ENCODE measurements at regions not wholly inside any gene's neighbourhood (a gene's known extent, or its start where the extent isn't known, plus 50 kb on each side); places are given as distances from the start of the nearest gene placed in this dataset.
"Not testable (repeated sequence)": the region's sequence is repeated elsewhere in the genome, so short reads cannot be mapped to it uniquely, and the experiment has no call there.

DNA sequence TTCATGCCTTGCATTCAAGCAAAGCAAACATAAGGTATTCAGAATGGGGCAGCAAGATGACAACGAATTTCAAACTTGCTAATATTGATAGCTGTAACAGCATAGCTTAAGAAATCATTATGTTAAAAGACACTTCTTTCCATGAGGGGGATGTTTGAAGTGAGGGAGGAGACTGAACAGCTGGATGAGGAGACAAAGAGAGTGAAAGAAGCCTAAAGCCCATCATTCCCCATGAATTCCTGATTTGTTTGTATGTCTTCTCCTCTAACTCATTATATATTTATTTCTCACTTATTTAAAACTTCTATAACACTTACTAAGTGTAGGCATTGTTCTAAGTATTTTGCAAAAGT is 125.2 kb upstream of the PBX1 start:
- no peak overlapping the region for H3K27ac ChIP-seq
- TF ChIP-seq ZFX (IDR thresholded peaks at IDR 0.05; ENCODE audit: borderline replicate concordance): no peak

DNA sequence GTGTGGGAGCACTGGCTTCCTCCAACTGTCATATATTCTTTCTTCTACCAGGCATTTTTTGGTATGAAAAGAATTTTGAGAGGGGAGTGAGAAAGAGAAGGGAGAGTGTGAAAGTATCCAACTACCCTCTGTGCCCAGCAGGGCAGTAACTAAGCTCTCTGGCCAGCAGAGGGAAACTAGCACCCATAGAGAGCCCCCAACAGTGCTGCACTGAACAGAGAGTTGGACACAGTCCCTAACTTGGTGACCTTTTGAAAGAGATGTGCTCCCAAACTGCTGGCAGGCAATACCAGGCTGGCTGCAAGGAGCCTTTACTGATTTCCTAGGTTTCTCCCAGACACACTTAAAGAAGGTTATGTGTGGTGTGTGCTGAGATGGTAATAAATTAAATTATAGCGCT is 118.8 kb upstream of the PBX1 start:
- no peak for TF ChIP-seq ZFX (IDR thresholded peaks at IDR 0.05; ENCODE audit: borderline replicate concordance)
- TF ChIP-seq, protein P1, sequence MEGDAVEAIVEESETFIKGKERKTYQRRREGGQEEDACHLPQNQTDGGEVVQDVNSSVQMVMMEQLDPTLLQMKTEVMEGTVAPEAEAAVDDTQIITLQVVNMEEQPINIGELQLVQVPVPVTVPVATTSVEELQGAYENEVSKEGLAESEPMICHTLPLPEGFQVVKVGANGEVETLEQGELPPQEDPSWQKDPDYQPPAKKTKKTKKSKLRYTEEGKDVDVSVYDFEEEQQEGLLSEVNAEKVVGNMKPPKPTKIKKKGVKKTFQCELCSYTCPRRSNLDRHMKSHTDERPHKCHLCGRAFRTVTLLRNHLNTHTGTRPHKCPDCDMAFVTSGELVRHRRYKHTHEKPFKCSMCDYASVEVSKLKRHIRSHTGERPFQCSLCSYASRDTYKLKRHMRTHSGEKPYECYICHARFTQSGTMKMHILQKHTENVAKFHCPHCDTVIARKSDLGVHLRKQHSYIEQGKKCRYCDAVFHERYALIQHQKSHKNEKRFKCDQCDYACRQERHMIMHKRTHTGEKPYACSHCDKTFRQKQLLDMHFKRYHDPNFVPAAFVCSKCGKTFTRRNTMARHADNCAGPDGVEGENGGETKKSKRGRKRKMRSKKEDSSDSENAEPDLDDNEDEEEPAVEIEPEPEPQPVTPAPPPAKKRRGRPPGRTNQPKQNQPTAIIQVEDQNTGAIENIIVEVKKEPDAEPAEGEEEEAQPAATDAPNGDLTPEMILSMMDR (IDR thresholded peaks at IDR 0.05): peak; percentile 21
- H3K27ac ChIP-seq: no peak overlapping the region

DNA sequence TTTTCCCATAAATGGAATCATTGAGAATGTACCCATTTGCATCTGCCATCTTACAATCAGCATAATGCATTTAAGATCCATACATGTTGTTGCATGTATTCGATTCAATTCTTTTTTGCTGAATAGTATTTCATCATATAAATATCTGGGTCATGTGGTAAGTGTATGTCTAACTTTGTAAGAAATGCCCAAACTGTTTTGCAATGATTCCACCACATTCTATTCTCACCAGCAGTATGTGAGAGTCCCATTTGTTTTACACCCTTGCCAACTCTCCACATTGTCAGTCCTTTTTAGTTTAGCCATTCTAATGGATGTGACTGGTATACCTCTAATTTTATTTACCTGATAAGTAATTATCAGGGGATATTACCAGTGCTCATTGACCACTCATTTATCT is 115.8 kb upstream of the PBX1 start:
- no peak overlapping the region for H3K27ac ChIP-seq
- TF ChIP-seq ZFX (IDR thresholded peaks at IDR 0.05; ENCODE audit: borderline replicate concordance): no peak
- TF ChIP-seq, protein P1 (IDR thresholded peaks at IDR 0.05): no peak

DNA sequence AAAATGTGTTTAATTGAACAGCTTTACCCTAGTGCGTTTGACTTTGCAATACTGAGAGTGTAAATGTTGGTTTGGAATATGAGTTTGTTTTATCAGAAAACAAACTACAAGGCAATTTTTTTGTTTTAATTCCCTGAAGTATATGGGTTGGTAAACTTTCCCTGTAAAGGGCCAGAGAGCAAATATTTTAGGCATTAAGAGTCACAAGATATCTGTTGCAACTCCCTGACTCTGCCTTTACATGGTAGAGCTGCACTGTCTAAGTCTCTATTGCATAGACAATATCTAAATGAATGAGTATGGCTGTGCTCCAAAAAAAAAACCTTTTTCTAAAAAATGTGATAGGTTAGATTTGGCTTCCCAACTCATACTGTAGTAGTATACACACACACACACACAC is 115.1 kb upstream of the PBX1 start:
- TF ChIP-seq, protein P1 (IDR thresholded peaks at IDR 0.05): no peak
- TF ChIP-seq ZFX (IDR thresholded peaks at IDR 0.05; ENCODE audit: borderline replicate concordance): no peak
- H3K27ac ChIP-seq: no peak overlapping the region

DNA sequence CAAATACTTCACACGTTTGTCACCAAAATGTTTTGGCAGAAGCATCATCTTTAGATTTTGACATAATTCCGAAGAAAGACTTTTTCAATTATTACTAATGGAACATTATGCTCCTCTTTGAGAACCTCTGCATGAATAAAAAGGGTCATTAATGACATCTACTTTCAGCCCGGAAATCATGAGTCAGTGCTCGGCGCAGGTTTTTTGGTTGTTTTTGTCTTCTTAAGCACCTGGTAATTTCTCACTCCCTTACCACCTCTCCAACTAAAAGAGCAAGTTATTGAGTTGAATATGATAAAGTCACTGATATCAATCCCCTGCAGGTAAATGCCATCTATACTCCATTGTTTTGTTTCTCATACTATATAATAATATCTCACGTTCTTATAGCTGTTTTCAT is 113.0 kb upstream of the PBX1 start:
- no peak overlapping the region for H3K27ac ChIP-seq
- TF ChIP-seq, protein P1 (IDR thresholded peaks at IDR 0.05): no peak
- no peak for TF ChIP-seq ZFX (IDR thresholded peaks at IDR 0.05; ENCODE audit: borderline replicate concordance)

DNA sequence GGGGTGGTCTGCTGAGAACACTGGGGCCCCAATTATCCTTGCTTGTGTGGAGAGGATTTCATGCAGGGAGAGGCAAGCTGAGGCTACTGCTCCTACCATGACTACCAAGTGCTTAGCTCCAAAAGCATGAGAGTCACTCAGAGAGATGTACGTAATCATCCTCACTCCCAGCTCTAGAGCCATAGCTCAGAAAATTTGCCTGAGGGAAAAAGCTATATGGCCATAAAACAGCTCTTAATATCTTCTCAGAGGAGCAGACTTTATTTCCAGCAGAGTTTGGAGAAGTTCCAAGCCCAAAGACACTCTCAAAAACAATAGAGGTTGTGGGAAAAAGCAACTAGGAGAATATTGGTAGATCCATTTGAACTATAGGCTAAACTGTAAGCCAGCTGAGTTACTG is 106.4 kb upstream of the PBX1 start:
- TF ChIP-seq, protein P1 (IDR thresholded peaks at IDR 0.05): no peak
- no peak for TF ChIP-seq ZFX (IDR thresholded peaks at IDR 0.05; ENCODE audit: borderline replicate concordance)
- no peak overlapping the region for H3K27ac ChIP-seq

DNA sequence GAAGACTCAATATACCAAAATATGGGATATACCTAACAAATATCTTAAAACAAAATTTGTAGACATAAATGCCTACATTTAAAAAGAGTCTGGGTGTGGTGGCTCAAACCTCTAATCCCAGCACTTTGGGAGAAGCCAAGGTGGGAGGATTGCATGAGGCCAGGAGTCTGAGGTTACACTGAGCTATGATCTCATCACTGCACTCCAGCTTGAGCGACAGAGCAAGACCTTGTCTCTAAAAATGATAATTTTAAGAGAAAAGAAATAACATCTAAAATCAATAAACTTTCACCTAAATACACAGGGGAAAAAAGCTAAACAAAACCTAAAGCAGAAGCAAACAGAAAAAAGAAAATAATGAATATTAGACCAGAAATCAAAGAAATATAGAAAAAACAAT is 102.7 kb upstream of the PBX1 start:
- TF ChIP-seq, protein P1 (IDR thresholded peaks at IDR 0.05): no peak
- no peak for TF ChIP-seq ZFX (IDR thresholded peaks at IDR 0.05; ENCODE audit: borderline replicate concordance)
- no peak overlapping the region for H3K27ac ChIP-seq

DNA sequence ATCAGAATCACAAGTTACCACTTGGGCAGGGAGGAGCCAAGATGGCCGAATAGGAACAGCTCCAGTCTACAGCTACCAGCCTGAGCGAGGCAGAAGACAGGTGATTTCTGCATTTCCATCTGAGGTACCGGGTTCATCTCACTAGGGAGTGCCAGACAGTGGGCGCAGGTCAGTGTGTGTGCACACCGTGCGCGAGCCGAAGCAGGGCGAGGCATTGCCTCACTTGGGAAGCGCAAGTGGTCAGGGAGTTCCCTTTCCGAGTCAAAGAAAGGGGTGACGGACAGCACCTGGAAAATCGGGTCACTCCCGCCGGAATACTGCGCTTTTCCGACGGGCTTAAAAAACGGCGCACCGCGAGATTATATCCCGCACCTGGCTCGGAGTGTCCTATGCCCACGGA is 99.8 kb upstream of the PBX1 start:
- H3K27ac ChIP-seq: not testable (repeated sequence)

All from 22Rv1 (cell line).